Neuronal stem cell (in vitro differentiated cells): ENCODE measurements at regions not wholly inside any gene's neighbourhood (a gene's known extent, or its start where the extent isn't known, plus 50 kb on each side); places are given as distances from the start of the nearest gene placed in this dataset.

Experiments
- DNase-seq: peaks from one replicate; pipeline ENCODE4 v3.0.0-alpha.2; 2013; ENCODE audit warnings: low spot score
- H2AFZ ChIP-seq: one replicate; pipeline ENCODE4 v1.6.1; 2013; ENCODE audit warnings: mild to moderate bottlenecking, low read length, inconsistent platforms
- H2AK5ac ChIP-seq: 2 replicates; pipeline ENCODE4 v1.6.1; 2013; ENCODE audit warnings: low read depth, mild to moderate bottlenecking, inconsistent platforms, low read length, moderate library complexity, mixed read lengths
- H2BK120ac ChIP-seq: 2 replicates; pipeline ENCODE4 v1.6.1; 2013; ENCODE audit warnings: low read depth, mild to moderate bottlenecking, inconsistent platforms, low read length, moderate library complexity, mixed read lengths
- H2BK12ac ChIP-seq: one replicate; pipeline ENCODE4 v1.6.1; 2013; ENCODE audit warnings: low read length, inconsistent platforms
- H2BK15ac ChIP-seq: 2 replicates; pipeline ENCODE4 v1.6.1; 2013; ENCODE audit warnings: mild to moderate bottlenecking, low read length, inconsistent platforms, mixed read lengths
- H2BK5ac ChIP-seq: one replicate; pipeline ENCODE4 v1.6.1; 2013; ENCODE audit warnings: inconsistent platforms, mild to moderate bottlenecking, low read length, moderate library complexity
- H3K14ac ChIP-seq: one replicate; pipeline ENCODE4 v1.6.1; 2013; ENCODE audit warnings: low read length, inconsistent platforms
- H3K18ac ChIP-seq: 2 replicates; pipeline ENCODE4 v1.6.1; 2013; ENCODE audit warnings: low read length, inconsistent platforms
- H3K23ac ChIP-seq: 2 replicates; pipeline ENCODE4 v1.6.1; 2013; ENCODE audit warnings: low read depth, mild to moderate bottlenecking, mixed read lengths, low read length, inconsistent platforms; ENCODE audit not compliant: poor library complexity
- H3K27ac ChIP-seq: replicated peaks from 3 replicates; pipeline ENCODE4 v1.5.1; 2013; ENCODE audit warnings: low read length, inconsistent platforms
- H3K27me3 ChIP-seq, 3 experiments: 2 replicates each; pipeline ENCODE4 v1.6.1; 2013; ENCODE audit warnings: low read length in 3 of 3, mild to moderate bottlenecking in 2 of 3, inconsistent platforms in 1 of 3, low read depth in 1 of 3, mixed read lengths in 1 of 3, moderate library complexity in 1 of 3; ENCODE audit not compliant: control insufficient read depth in 3 of 3, insufficient read depth in 3 of 3
- H3K36me3 ChIP-seq, 2 donors: replicated peaks in 1 of 2; 2 replicates each; pipeline ENCODE4 v1.6.1; 2013; ENCODE audit warnings: low read length in 2 of 2; ENCODE audit not compliant: control insufficient read depth in 2 of 2, insufficient read depth in 2 of 2
- H3K4ac ChIP-seq: 2 replicates; pipeline ENCODE4 v1.6.1; 2013; ENCODE audit warnings: inconsistent platforms, mild to moderate bottlenecking, low read length, moderate library complexity
- H3K4me1 ChIP-seq, 2 donors: 1 replicate in 1 of 2; 2 replicates in 1 of 2; pipeline ENCODE4 v1.6.1; 2013; ENCODE audit warnings: low read length in 2 of 2, low read depth in 1 of 2; ENCODE audit not compliant: control insufficient read depth in 2 of 2, insufficient read depth in 1 of 2
- H3K4me2 ChIP-seq: one replicate; pipeline ENCODE4 v1.6.1; 2013; ENCODE audit warnings: mild to moderate bottlenecking, low read length, inconsistent platforms; ENCODE audit not compliant: insufficient read depth, poor library complexity, severe bottlenecking
- H3K4me3 ChIP-seq, 2 donors: 2 replicates each; pipeline ENCODE4 v1.5.1; 2013; ENCODE audit warnings: low read length in 2 of 2, mild to moderate bottlenecking in 2 of 2, inconsistent platforms in 1 of 2, moderate library complexity in 1 of 2
- H3K79me1 ChIP-seq: one replicate; pipeline ENCODE4 v1.6.1; 2013; ENCODE audit warnings: low read depth, mild to moderate bottlenecking, inconsistent platforms, low read length, moderate library complexity
- H3K9ac ChIP-seq: one replicate; pipeline ENCODE4 v1.6.1; 2013; ENCODE audit warnings: mild to moderate bottlenecking, low read depth, low read length, inconsistent platforms; ENCODE audit not compliant: poor library complexity
- H3K9me3 ChIP-seq, 2 donors: replicated peaks in 1 of 2; 2 replicates each; pipeline versions ENCODE3 to v1.6.1; 2013; ENCODE audit warnings: low read length in 2 of 2, mild to moderate bottlenecking in 2 of 2, inconsistent platforms in 1 of 2, low read depth in 1 of 2, mixed read lengths in 1 of 2, moderate library complexity in 1 of 2; ENCODE audit not compliant: control insufficient read depth in 2 of 2, insufficient read depth in 1 of 2
- H4K8ac ChIP-seq: one replicate; pipeline ENCODE4 v1.6.1; 2013; ENCODE audit warnings: low read depth, mild to moderate bottlenecking, inconsistent platforms, low read length, moderate library complexity
- H4K91ac ChIP-seq: one replicate; pipeline ENCODE4 v1.6.1; 2013; ENCODE audit warnings: low read length, low read depth, mild to moderate bottlenecking, inconsistent platforms; ENCODE audit not compliant: poor library complexity
- WGBS, 2 donors: extraction: QIAGEN DNeasy Blood & Tissue Kit; methylation state at CpG; one replicate each; pipeline ENCODE4 v1.1.7; 2013; ENCODE audit warnings: missing lambda C conversion rate in 2 of 2, mixed read lengths in 1 of 2; ENCODE audit not compliant: insufficient read length in 2 of 2, insufficient replicate concordance in 1 of 2; ENCODE audit errors: extremely low coverage in 2 of 2; 5-methylcytosine and 5-hydroxymethylcytosine counted together

DNA sequence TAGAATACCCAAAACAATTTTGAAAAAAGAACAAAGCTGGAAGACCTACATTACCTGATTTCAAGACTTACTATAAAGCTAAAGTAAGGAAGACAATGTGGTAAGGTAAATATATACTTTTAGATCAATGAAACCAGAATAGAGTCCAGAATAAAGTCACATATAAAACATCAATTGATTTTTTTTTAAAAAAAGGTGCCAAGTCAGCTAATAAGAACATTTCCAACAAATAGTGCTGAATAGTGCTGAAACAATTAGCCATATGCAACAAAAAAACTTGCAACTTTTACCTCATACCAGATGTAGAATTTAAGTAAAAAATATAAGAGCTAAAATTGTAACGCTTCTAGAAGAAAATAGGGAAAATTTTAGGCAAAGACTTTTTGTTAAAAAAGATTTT lies 73.0 kb upstream of the PDHA1 start:
- no peak for DNase-seq
- no peak overlapping the region for H2AFZ ChIP-seq
- H3K27me3 ChIP-seq, result no peaks in the 10 kb centered on the region
- H3K4me2 ChIP-seq, result no peak overlapping the region
- H3K9ac ChIP-seq, result no peak overlapping the region
- no peak overlapping the region for H2BK12ac ChIP-seq
- no peaks in the 10 kb centered on the region for H3K4me1 ChIP-seq
- no peaks in the 10 kb centered on the region for H3K36me3 ChIP-seq
- H3K4ac ChIP-seq, result no peak overlapping the region
- no peak overlapping the region for H4K91ac ChIP-seq
- H2BK120ac ChIP-seq, result no peak overlapping the region
- H2BK5ac ChIP-seq, result no peak overlapping the region
- no peak overlapping the region for H3K14ac ChIP-seq
- H2AK5ac ChIP-seq, result no peak overlapping the region
- no peaks in the 10 kb centered on the region for H3K79me1 ChIP-seq
- no peak overlapping the region for H2BK15ac ChIP-seq
- H3K9me3 ChIP-seq, result no peaks in the 10 kb centered on the region
- no CpG with 5 or more reads among the region's 1 CpG for whole genome bisulfite sequencing, 2 donors
- H4K8ac ChIP-seq, result no peak overlapping the region
- H3K4me3 ChIP-seq, result no peak overlapping the region
- no peak overlapping the region for H3K27ac ChIP-seq
- H3K23ac ChIP-seq, result no peak overlapping the region
- H3K18ac ChIP-seq, result no peak overlapping the region

DNA sequence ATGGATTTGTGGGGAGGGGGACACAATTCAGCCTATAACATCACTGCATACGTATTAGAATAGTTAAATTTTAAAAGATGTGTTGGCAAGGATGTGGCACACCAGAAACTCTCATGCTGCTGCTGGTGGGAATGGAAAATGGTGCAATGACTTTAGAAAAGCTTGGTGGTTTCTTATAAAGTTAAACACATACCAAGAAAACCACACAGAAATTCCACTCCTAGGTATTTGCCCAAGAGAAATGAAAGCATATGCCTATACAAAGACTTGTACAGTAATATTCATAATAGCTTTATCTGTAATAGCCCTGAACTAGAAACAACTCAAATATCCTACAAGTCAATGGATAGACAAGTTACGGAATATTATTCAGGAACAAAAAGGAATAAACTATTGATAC lies 71.3 kb upstream of the PDHA1 start:
- no peak overlapping the region for H2AFZ ChIP-seq
- H3K27ac ChIP-seq, result no peak overlapping the region
- no peak overlapping the region for H2BK12ac ChIP-seq
- H2BK15ac ChIP-seq, result no peak overlapping the region
- H3K36me3 ChIP-seq, result no peaks in the 10 kb centered on the region
- DNase-seq, result no peak
- H3K23ac ChIP-seq, result no peak overlapping the region
- H4K8ac ChIP-seq, result no peak overlapping the region
- H2BK5ac ChIP-seq, result no peak overlapping the region
- no peak overlapping the region for H2AK5ac ChIP-seq
- no peaks in the 10 kb centered on the region for H3K27me3 ChIP-seq
- no peak overlapping the region for H3K18ac ChIP-seq
- no peaks in the 10 kb centered on the region for H3K79me1 ChIP-seq
- no peak overlapping the region for H3K4ac ChIP-seq
- no peak overlapping the region for H3K4me2 ChIP-seq
- H4K91ac ChIP-seq, result no peak overlapping the region
- whole genome bisulfite sequencing, 2 donors, result no CpG with 5 or more reads among the region's 2 CpGs
- no peak overlapping the region for H3K9ac ChIP-seq
- H3K4me3 ChIP-seq, result no peak overlapping the region
- no peak overlapping the region for H3K14ac ChIP-seq
- H2BK120ac ChIP-seq, result no peak overlapping the region
- H3K4me1 ChIP-seq, result no peaks in the 10 kb centered on the region
- H3K9me3 ChIP-seq, result no peaks in the 10 kb centered on the region

DNA sequence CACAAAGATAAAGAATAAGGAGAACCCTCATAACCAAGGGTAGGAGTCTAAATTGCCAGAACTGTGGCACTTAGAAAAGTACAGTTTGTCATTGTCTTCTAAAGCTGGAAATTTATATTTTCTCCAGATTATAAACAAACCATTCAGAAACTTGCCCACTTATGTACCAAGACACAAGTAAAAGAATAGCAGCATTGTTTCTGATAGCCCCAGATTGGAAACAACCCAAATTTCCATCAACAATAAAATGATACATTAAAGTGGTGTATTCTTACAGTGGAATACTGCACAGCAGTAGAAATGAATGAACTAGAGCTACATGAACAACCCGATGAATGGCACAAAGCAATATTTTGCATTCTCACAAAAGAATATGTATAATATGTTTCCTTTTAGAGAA lies 63.1 kb upstream of the PDHA1 start:
- no CpG with 5 or more reads among the region's 1 CpG for WGBS, 2 donors
- Histone ChIP-seq H2AK5ac (no peak overlapping the region), H3K27me3 (no peaks in the 10 kb centered on the region), H3K27ac (no peak overlapping the region), H4K8ac (no peak overlapping the region), H3K79me1 (no peaks in the 10 kb centered on the region), H2BK5ac (no peak overlapping the region), H3K23ac (no peak overlapping the region), H3K18ac (no peak overlapping the region), H3K4ac (no peak overlapping the region), H4K91ac (no peak overlapping the region), H3K36me3 (no peaks in the 10 kb centered on the region), H3K4me1 (no peaks in the 10 kb centered on the region), H3K4me2 (no peak overlapping the region), H2BK15ac (no peak overlapping the region), H2AFZ (no peak overlapping the region), H3K9me3 (no peaks in the 10 kb centered on the region), H3K4me3 (no peak overlapping the region), H3K9ac (no peak overlapping the region), H3K14ac (no peak overlapping the region), H2BK12ac (no peak overlapping the region), H2BK120ac (no peak overlapping the region)
- no peak for DNase-seq

DNA sequence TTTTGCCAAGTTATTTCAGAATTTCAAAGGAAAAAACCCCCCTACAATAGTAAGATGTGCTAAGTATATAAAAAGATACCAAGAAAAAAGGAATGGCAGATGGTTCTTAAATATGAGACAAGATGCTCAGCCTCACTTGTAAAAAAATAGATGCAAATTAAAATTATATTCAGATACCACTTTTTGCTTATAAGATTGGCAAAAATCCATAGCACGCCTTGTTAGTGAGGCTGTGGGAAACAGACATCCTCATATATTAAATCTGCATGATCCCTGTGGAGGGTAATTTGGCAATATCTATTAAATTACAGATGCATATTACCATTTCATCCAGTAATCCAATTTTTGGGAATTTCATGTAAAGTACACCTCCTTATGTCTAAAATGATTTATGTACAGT lies 62.5 kb upstream of the PDHA1 start:
- H3K9me3 ChIP-seq, result no peaks in the 10 kb centered on the region
- no peak overlapping the region for H2BK5ac ChIP-seq
- DNase-seq, result no peak
- WGBS, 2 donors, result no CpG with 5 or more reads among the region's 1 CpG
- no peak overlapping the region for H2BK12ac ChIP-seq
- H2AFZ ChIP-seq, result no peak overlapping the region
- no peaks in the 10 kb centered on the region for H3K79me1 ChIP-seq
- H3K27me3 ChIP-seq, result no peaks in the 10 kb centered on the region
- H3K4me2 ChIP-seq, result no peak overlapping the region
- H3K4ac ChIP-seq, result no peak overlapping the region
- H3K4me3 ChIP-seq, result no peak overlapping the region
- no peak overlapping the region for H3K9ac ChIP-seq
- no peak overlapping the region for H3K18ac ChIP-seq
- H4K91ac ChIP-seq, result no peak overlapping the region
- H3K4me1 ChIP-seq, result no peaks in the 10 kb centered on the region
- no peaks in the 10 kb centered on the region for H3K36me3 ChIP-seq
- H3K27ac ChIP-seq, result no peak overlapping the region
- no peak overlapping the region for H2BK15ac ChIP-seq
- no peak overlapping the region for H2AK5ac ChIP-seq
- no peak overlapping the region for H3K14ac ChIP-seq
- H2BK120ac ChIP-seq, result no peak overlapping the region
- H3K23ac ChIP-seq, result no peak overlapping the region
- no peak overlapping the region for H4K8ac ChIP-seq
